Ishikawa (cell line): ENCODE measurements at regions not wholly inside any gene's neighbourhood (a gene's known extent, or its start where the extent isn't known, plus 50 kb on each side); places are given as distances from the start of the nearest gene placed in this dataset.

Experiments used
- CEBPB ChIP-seq: IDR thresholded peaks from 2 replicates; pipeline ENCODE4 v1.6.1; 2012
- EP300 ChIP-seq: IDR thresholded peaks from 2 replicates; pipeline ENCODE4 v1.6.1; 2012; ENCODE audit warnings: borderline replicate concordance
- FOXM1 ChIP-seq: IDR thresholded peaks from 2 replicates; pipeline ENCODE4 v1.6.1; 2012; ENCODE audit warnings: low read depth, borderline replicate concordance
- NFIC ChIP-seq: IDR thresholded peaks from 2 replicates; pipeline ENCODE4 v1.6.1; 2012
- RAD21 ChIP-seq: IDR thresholded peaks from 2 replicates; pipeline ENCODE4 v1.6.1; 2012; ENCODE audit warnings: low read depth
- TAF1 ChIP-seq: IDR thresholded peaks from 2 replicates; pipeline ENCODE4 v1.6.1; 2012; ENCODE audit warnings: low read depth, mild to moderate bottlenecking
- TCF12 ChIP-seq: IDR thresholded peaks from 2 replicates; pipeline ENCODE4 v1.6.1; 2012; ENCODE audit warnings: low read depth
- TEAD4 ChIP-seq: IDR thresholded peaks from 2 replicates; pipeline ENCODE4 v1.6.1; 2012
- YY1 ChIP-seq: IDR thresholded peaks from 2 replicates; pipeline ENCODE4 v1.6.1; 2012; ENCODE audit warnings: low read depth
- ZBTB7A ChIP-seq: IDR thresholded peaks from 2 replicates; pipeline ENCODE4 v1.6.1; 2012; ENCODE audit warnings: low read depth
- TF ChIP-seq, protein P1 (sequence below): IDR thresholded peaks from 2 replicates; pipeline ENCODE4 v1.6.1; 2012
- TF ChIP-seq, protein P2 (sequence below): IDR thresholded peaks from 2 replicates; pipeline ENCODE4 v1.6.1; 2012
- TF ChIP-seq, protein P3 (sequence below): IDR thresholded peaks from 2 replicates; pipeline ENCODE4 v1.6.1; 2012; ENCODE audit warnings: low read depth, mild to moderate bottlenecking

DNA sequence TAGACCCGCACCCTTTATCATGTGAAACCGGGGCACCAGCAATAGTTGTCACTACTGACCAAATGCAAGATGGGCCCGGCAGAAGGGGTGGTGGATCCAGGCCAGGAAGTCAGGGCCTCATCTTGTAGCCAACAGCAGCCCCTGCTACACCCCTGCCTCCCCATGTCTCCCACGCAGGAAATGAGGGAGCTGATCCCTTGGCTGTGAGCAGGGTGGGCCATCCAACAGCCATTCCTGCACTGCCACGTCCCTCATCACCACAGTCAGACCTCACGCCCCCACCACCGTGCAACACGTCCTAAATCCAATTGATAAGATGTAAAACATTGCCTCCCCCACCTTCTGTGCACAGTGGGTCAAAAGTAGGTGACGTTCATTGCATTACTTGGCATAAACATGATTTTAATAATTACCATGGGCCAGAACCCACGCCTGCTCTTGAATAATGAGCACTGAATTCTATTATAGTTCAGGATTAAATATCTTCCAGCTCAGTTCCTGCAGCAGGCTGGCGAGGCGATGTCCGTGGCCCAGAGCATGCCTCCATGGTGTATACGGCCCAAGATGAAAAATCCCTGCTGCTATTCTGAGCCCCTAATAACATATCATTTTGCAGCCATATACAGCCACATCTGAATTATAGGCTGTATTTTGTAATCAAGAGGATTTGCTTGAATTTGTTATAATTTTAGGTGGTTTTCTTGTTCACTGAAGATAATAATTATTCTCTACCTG, 1373.8 kb downstream of the BRD1 start:
- no peak for TF ChIP-seq YY1
- no peak for TF ChIP-seq TCF12
- TF ChIP-seq, protein P1, sequence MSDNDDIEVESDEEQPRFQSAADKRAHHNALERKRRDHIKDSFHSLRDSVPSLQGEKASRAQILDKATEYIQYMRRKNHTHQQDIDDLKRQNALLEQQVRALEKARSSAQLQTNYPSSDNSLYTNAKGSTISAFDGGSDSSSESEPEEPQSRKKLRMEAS = no peak
- no peak for TF ChIP-seq TAF1
- TF ChIP-seq, protein P2, sequence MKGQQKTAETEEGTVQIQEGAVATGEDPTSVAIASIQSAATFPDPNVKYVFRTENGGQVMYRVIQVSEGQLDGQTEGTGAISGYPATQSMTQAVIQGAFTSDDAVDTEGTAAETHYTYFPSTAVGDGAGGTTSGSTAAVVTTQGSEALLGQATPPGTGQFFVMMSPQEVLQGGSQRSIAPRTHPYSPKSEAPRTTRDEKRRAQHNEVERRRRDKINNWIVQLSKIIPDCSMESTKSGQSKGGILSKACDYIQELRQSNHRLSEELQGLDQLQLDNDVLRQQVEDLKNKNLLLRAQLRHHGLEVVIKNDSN = no peak
- no peak for TF ChIP-seq FOXM1
- TF ChIP-seq CEBPB = no peak
- TF ChIP-seq, protein P3, sequence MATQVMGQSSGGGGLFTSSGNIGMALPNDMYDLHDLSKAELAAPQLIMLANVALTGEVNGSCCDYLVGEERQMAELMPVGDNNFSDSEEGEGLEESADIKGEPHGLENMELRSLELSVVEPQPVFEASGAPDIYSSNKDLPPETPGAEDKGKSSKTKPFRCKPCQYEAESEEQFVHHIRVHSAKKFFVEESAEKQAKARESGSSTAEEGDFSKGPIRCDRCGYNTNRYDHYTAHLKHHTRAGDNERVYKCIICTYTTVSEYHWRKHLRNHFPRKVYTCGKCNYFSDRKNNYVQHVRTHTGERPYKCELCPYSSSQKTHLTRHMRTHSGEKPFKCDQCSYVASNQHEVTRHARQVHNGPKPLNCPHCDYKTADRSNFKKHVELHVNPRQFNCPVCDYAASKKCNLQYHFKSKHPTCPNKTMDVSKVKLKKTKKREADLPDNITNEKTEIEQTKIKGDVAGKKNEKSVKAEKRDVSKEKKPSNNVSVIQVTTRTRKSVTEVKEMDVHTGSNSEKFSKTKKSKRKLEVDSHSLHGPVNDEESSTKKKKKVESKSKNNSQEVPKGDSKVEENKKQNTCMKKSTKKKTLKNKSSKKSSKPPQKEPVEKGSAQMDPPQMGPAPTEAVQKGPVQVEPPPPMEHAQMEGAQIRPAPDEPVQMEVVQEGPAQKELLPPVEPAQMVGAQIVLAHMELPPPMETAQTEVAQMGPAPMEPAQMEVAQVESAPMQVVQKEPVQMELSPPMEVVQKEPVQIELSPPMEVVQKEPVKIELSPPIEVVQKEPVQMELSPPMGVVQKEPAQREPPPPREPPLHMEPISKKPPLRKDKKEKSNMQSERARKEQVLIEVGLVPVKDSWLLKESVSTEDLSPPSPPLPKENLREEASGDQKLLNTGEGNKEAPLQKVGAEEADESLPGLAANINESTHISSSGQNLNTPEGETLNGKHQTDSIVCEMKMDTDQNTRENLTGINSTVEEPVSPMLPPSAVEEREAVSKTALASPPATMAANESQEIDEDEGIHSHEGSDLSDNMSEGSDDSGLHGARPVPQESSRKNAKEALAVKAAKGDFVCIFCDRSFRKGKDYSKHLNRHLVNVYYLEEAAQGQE = no peak
- no peak for TF ChIP-seq ZBTB7A
- no peak for TF ChIP-seq EP300
- TF ChIP-seq RAD21 = no peak
- no peak for TF ChIP-seq NFIC
- no peak for TF ChIP-seq TEAD4
